ENCODE measurements at regions not wholly inside any gene's neighbourhood (a gene's known extent, or its start where the extent isn't known, plus 50 kb on each side); places are given as distances from the start of the nearest gene placed in this dataset.

DNA sequence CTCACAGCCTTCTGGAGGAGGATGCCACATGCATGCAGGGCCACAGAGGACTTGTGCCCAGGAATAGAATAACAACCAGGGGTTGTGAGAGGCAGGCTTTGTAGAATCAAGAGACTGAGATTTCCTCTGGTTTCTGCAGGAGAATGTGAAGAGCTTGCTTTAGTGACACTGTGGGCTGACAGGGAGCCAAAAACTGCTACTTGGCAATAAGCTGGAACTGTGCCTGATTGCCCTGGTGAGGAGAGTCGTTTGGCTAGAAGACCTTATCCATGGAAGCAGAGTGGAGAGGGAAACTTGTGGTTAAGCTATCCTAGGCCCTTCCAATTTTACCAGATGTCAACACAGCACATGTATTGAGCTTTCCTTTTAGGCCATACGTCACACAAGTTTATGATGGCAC, 902.1 kb downstream of the MRPL39 start:
- 55% methylated on average over 2 of the region's 2 CpGs for WGBS
- TF ChIP-seq GABPA (IDR thresholded peaks at IDR 0.05 in 1 of 2, conservative IDR thresholded peaks at IDR 0.05 in 1 of 2) (no peak), REST (IDR thresholded peaks at IDR 0.05) (no peak), FOXA2 (IDR thresholded peaks at IDR 0.05) (no peak), CTCF (IDR thresholded peaks at IDR 0.05; ENCODE audit: low read depth, low read length, missing input control) (no peak), JUND (IDR thresholded peaks at IDR 0.05) (no peak), HNF4A (conservative IDR thresholded peaks at IDR 0.05) (no peak), ATF3 (IDR thresholded peaks at IDR 0.05) (no peak), SP1 (IDR thresholded peaks at IDR 0.05) (no peak), ZBTB33 (IDR thresholded peaks at IDR 0.05) (no peak), RXRA (IDR thresholded peaks at IDR 0.05) (no peak), MAX (IDR thresholded peaks at IDR 0.05) (no peak), NR2F2 (IDR thresholded peaks at IDR 0.05) (no peak), YY1 (IDR thresholded peaks at IDR 0.05) (no peak), FOXA1 (IDR thresholded peaks at IDR 0.05) (no peak), HNF4G (IDR thresholded peaks at IDR 0.05) (no peak), RAD21 (IDR thresholded peaks at IDR 0.05) (no peak), TAF1 (conservative IDR thresholded peaks at IDR 0.05) (no peak), EGR1 (IDR thresholded peaks at IDR 0.05; ENCODE audit: low read depth in 2 of 2) (no peak)
- H3K27ac ChIP-seq (ENCODE audit: low read depth in 1 of 2, low read length in 2 of 2): no peak overlapping the region
- DNase-seq (ENCODE audit: low spot score): no peak
- no peaks in the 10 kb centered on the region for H3K4me1 ChIP-seq (ENCODE audit: control insufficient read depth in 4 of 4, insufficient read depth in 4 of 4, low read length in 3 of 4)
- no peaks in the 10 kb centered on the region for H3K36me3 ChIP-seq (ENCODE audit: control insufficient read depth in 4 of 4, insufficient read depth in 3 of 4, low read depth in 1 of 4, low read length in 3 of 4)
- no peak overlapping the region for H3K4me3 ChIP-seq (ENCODE audit: low read depth in 1 of 3, low read length in 3 of 3)
- H3K9me3 ChIP-seq (ENCODE audit: control insufficient read depth in 4 of 4, low read length in 3 of 4): peaks cover 0 to 4% (median 0%) of the 10 kb centered on the region in 4 donors
- H3K9ac ChIP-seq (ENCODE audit: low read depth in 1 of 2, low read length in 2 of 2): no peak overlapping the region
- H3K27me3 ChIP-seq (ENCODE audit: control insufficient read depth in 4 of 4, insufficient read depth in 4 of 4, low read length in 3 of 4): no peaks in the 10 kb centered on the region
